Esophagus mucosa (tissue), 1 donor: ENCODE measurements at regions not wholly inside any gene's neighbourhood (a gene's known extent, or its start where the extent isn't known, plus 50 kb on each side); places are given as distances from the start of the nearest gene placed in this dataset.
"Not testable (repeated sequence)": the region's sequence is repeated elsewhere in the genome, so short reads cannot be mapped to it uniquely, and the experiment has no call there.

Experiments
- ATAC-seq: fragments of 200-7000 bp; cut with Tn5 transposase; one replicate; pipeline ENCODE4 v1.9.1; 2020
- donor health status: DM: yes; HTN: yes; CAD: no.

DNA sequence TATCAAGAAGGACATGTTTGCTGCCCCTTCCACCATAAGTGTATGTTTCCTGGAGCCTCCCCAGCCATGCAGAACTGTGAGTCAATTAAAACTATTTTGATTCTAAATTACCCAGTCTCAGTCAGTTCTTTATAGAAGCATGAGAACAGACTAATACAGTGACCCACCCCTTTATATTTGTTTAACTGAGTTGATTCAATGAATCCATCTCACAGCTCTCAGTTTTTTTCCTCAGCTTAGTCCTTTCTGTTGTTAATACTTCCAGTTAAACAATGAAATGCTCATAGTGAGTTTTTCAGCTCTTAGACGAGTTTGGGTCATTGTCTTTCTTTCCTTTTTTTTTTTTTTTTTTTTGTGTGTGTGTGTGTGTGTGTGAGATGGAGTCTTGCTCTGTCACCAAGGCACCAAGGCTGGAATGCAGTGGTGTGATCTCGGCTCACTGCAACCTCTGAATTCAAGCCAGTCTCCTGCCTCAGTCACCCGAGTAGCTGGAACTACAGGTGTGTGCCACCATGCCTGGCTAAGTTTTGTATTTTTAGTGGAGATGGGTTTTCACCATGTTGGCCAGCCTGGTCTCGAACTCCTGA, 417.9 kb upstream of the ZNG1F start:
- ATAC-seq: not testable (repeated sequence)

DNA sequence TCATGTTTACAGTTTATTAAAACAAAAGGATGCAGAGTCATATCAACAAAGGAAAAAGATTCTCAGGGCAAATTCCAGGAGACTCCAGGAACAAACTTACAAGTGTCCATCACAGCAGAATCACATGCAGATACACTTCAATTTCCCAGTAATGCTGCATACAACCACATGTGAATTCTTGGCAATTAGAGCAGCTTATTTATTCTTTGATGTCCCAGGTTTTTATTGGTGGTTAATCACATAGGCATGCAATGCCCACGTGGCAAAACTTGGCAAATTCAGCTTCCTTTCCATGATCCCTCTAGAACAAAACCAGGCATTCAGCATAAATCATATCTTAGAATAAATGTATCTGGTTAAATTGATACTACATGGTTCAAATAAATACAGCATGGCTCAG, 376.5 kb upstream of the ZNG1F start:
- not testable (repeated sequence) for ATAC-seq
